Breast epithelium (tissue), 3 donors: ENCODE measurements at regions not wholly inside any gene's neighbourhood (a gene's known extent, or its start where the extent isn't known, plus 50 kb on each side); places are given as distances from the start of the nearest gene placed in this dataset.

Source experiments
- POLR2A ChIP-seq: fragments of 450-650 bp; IDR thresholded peaks from one replicate; pipeline ENCODE4 v1.6.1; 2016; ENCODE audit warnings: antibody characterized with exemption, mild to moderate bottlenecking, moderate library complexity
- TF ChIP-seq, protein P1 (sequence below), 3 donors: fragments of 450-650 bp; IDR thresholded peaks; one replicate each; pipeline ENCODE4 v1.5.1; 2016 to 2017; ENCODE audit warnings: antibody characterized with exemption in 3 of 3, mild to moderate bottlenecking in 3 of 3, moderate library complexity in 3 of 3

DNA sequence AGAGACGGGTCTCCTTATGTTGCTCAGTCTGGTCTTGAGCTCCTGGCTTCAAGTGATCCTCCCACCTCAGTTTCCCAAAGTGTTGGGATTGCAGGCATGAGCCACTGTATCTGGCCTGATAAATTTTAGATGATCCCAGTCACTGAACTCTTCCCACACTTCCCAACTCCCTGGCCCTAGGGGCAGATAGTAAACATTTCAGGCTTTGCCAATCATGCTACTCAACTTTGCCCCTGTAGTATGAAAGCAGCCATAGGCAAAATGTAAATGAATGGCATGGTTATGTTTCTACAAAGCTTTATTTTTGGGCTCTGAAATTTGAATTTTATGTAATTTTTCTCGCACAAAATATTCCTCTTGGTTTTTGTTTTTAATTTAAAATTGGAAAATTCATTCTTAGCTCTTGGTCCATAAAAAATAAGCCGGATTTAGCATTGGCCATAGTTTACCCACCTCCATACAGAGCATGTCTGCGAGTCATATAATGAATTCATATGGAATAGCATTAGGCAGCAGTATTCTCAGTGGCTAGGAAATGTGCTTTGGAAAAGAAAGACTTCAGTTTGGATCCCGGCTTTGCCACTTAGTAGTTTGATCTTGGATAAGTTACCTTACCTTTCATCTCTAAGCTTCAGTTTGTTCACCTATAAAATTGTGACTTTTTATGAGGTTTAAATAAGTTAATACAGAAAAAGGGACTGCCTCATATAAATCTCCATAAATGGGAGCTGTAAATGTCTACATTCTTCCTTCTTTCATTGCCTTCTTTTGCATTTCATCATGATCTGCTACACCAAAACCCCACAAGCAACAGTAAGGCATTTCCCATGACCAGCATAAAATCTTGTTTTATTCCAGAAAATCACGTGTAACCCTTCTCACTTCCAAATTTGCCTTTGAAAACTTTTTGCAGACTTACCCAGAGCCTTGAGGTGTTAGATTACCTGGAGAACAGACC is 360.3 kb upstream of the TPM1 start:
- TF ChIP-seq, protein P1, sequence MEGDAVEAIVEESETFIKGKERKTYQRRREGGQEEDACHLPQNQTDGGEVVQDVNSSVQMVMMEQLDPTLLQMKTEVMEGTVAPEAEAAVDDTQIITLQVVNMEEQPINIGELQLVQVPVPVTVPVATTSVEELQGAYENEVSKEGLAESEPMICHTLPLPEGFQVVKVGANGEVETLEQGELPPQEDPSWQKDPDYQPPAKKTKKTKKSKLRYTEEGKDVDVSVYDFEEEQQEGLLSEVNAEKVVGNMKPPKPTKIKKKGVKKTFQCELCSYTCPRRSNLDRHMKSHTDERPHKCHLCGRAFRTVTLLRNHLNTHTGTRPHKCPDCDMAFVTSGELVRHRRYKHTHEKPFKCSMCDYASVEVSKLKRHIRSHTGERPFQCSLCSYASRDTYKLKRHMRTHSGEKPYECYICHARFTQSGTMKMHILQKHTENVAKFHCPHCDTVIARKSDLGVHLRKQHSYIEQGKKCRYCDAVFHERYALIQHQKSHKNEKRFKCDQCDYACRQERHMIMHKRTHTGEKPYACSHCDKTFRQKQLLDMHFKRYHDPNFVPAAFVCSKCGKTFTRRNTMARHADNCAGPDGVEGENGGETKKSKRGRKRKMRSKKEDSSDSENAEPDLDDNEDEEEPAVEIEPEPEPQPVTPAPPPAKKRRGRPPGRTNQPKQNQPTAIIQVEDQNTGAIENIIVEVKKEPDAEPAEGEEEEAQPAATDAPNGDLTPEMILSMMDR (IDR thresholded peaks at IDR 0.05), result no peak
- TF ChIP-seq POLR2A, result no peak
